NT2/D1 (cell line): ENCODE measurements at regions not wholly inside any gene's neighbourhood (a gene's known extent, or its start where the extent isn't known, plus 50 kb on each side); places are given as distances from the start of the nearest gene placed in this dataset.

ENCODE experiments used
- DNase-seq: peaks from one replicate; pipeline ENCODE4 v3.0.0-alpha.2; 2011; ENCODE audit warnings: low read depth, low spot score
- H3K27me3 ChIP-seq: 2 replicates; pipeline ENCODE4 v1.6.0; 2011; ENCODE audit warnings: mild to moderate bottlenecking; ENCODE audit not compliant: insufficient read length, insufficient read depth
- H3K36me3 ChIP-seq: 2 replicates; pipeline ENCODE4 v1.6.1; 2011; ENCODE audit warnings: mild to moderate bottlenecking, low read length, mixed read lengths; ENCODE audit not compliant: insufficient read depth, insufficient read length
- H3K4me1 ChIP-seq: 2 replicates; pipeline ENCODE4 v1.5.1; 2011; ENCODE audit not compliant: insufficient read depth, insufficient read length
- H3K4me3 ChIP-seq: 2 replicates; pipeline ENCODE4 v1.5.1; 2011; ENCODE audit warnings: low read depth; ENCODE audit not compliant: insufficient read length
- H3K9ac ChIP-seq: 2 replicates; pipeline ENCODE4 v1.6.0; 2011; ENCODE audit warnings: low read depth; ENCODE audit not compliant: insufficient read length
- H3K9me3 ChIP-seq: 2 replicates; pipeline ENCODE4 v1.5.1; 2011; ENCODE audit warnings: mild to moderate bottlenecking, low read length; ENCODE audit not compliant: insufficient read depth
- SUZ12 ChIP-seq: IDR thresholded peaks from 2 replicates; pipeline ENCODE4 v1.6.1; 2011; ENCODE audit not compliant: insufficient read length, insufficient read depth; ENCODE audit errors: extremely low read depth
- YY1 ChIP-seq: IDR thresholded peaks from 2 replicates; pipeline ENCODE4 v1.6.1; 2011; ENCODE audit not compliant: insufficient read length, insufficient read depth
- ZNF274 ChIP-seq: IDR thresholded peaks from 2 replicates; pipeline ENCODE4 v1.6.1; 2011; ENCODE audit warnings: mild to moderate bottlenecking, low read depth, low read length

- TF ChIP-seq SUZ12 = no peak
- TF ChIP-seq YY1 = no peak
- no peak for TF ChIP-seq ZNF274
- H3K9ac ChIP-seq = no peak overlapping the region
- DNase-seq = no peak
- no peak overlapping the region for H3K4me3 ChIP-seq
- peaks cover 6% of the 10 kb centered on the region for H3K9me3 ChIP-seq
- no peaks in the 10 kb centered on the region for H3K27me3 ChIP-seq
- no peaks in the 10 kb centered on the region for H3K36me3 ChIP-seq
- H3K4me1 ChIP-seq = no peaks in the 10 kb centered on the region
Observed at GRCh38 chr22:34849965-34850364, 216.0 kb upstream of the ISX start.

- H3K27me3 ChIP-seq = no peaks in the 10 kb centered on the region
- TF ChIP-seq YY1 = no peak
- TF ChIP-seq SUZ12 = no peak
- TF ChIP-seq ZNF274 = no peak
- DNase-seq = no peak
- H3K4me1 ChIP-seq = no peaks in the 10 kb centered on the region
- H3K9ac ChIP-seq = no peak overlapping the region
- no peaks in the 10 kb centered on the region for H3K9me3 ChIP-seq
- H3K4me3 ChIP-seq = no peak overlapping the region
- H3K36me3 ChIP-seq = no peaks in the 10 kb centered on the region
Observed at GRCh38 chr22:34851918-34852662, 213.9 kb upstream of the ISX start.

- Histone ChIP-seq H3K27me3 (no peaks in the 10 kb centered on the region), H3K4me1 (no peaks in the 10 kb centered on the region), H3K9ac (no peak overlapping the region), H3K36me3 (no peaks in the 10 kb centered on the region), H3K4me3 (no peak overlapping the region), H3K9me3 (0 out of 2 replicates have a peak, but pooled peaks cover 8% of the 10 kb centered on the region)
- TF ChIP-seq YY1 = no peak
- no peak for TF ChIP-seq SUZ12
- TF ChIP-seq ZNF274 = no peak
- no peak for DNase-seq
Observed at GRCh38 chr22:34855471-34855870, 210.5 kb upstream of the ISX start.

GRCh38 chr22:34858066-34858465, 207.9 kb upstream of the ISX start:
- 0 out of 2 replicates have a peak, but pooled peaks cover 8% of the 10 kb centered on the region for H3K9me3 ChIP-seq
- H3K36me3 ChIP-seq = no peaks in the 10 kb centered on the region
- H3K4me1 ChIP-seq = no peaks in the 10 kb centered on the region
- H3K27me3 ChIP-seq = no peaks in the 10 kb centered on the region
- DNase-seq = no peak
- no peak overlapping the region for H3K4me3 ChIP-seq
- no peak for TF ChIP-seq SUZ12
- TF ChIP-seq ZNF274 = no peak
- TF ChIP-seq YY1 = no peak
- H3K9ac ChIP-seq = no peak overlapping the region

GRCh38 chr22:34861787-34862186, 204.2 kb upstream of the ISX start:
- Histone ChIP-seq H3K9me3 (0 out of 2 replicates have a peak, but pooled peaks cover 8% of the 10 kb centered on the region), H3K27me3 (no peaks in the 10 kb centered on the region), H3K4me3 (no peak overlapping the region), H3K9ac (no peak overlapping the region), H3K36me3 (no peaks in the 10 kb centered on the region), H3K4me1 (no peaks in the 10 kb centered on the region)
- no peak for TF ChIP-seq SUZ12
- no peak for TF ChIP-seq YY1
- TF ChIP-seq ZNF274 = no peak
- no peak for DNase-seq

- Histone ChIP-seq H3K27me3 (no peaks in the 10 kb centered on the region), H3K4me1 (no peaks in the 10 kb centered on the region), H3K4me3 (no peak overlapping the region), H3K36me3 (no peaks in the 10 kb centered on the region), H3K9ac (no peak overlapping the region), H3K9me3 (no peaks in the 10 kb centered on the region)
- DNase-seq = no peak
- TF ChIP-seq YY1 (no peak), ZNF274 (no peak), SUZ12 (no peak)
Observed at GRCh38 chr22:34866081-34866480, 199.9 kb upstream of the ISX start.

- DNase-seq = no peak
- Histone ChIP-seq H3K27me3 (no peaks in the 10 kb centered on the region), H3K4me3 (no peak overlapping the region), H3K9ac (no peak overlapping the region), H3K4me1 (no peaks in the 10 kb centered on the region), H3K36me3 (no peaks in the 10 kb centered on the region), H3K9me3 (no peaks in the 10 kb centered on the region)
- no peak for TF ChIP-seq ZNF274
- TF ChIP-seq SUZ12 = no peak
- TF ChIP-seq YY1 = no peak
Observed at GRCh38 chr22:34866495-34867131, 199.3 kb upstream of the ISX start.
